CD4-positive, alpha-beta T cell (primary cell): ENCODE measurements at regions not wholly inside any gene's neighbourhood (a gene's known extent, or its start where the extent isn't known, plus 50 kb on each side); places are given as distances from the start of the nearest gene placed in this dataset.
A peak's percentile ranks its signal among the peaks of the same experiment; 100 is the strongest.

ENCODE experiments used
- ATAC-seq: fragments of 200-7000 bp; cut with Tn5 transposase; one replicate; pipeline ENCODE4 v1.10.0; 2022; ENCODE audit warnings: mild to moderate bottlenecking; ENCODE audit not compliant: poor library complexity
- CTCF ChIA-PET: fragments of 350-600 bp; sonication (Branson Sonifier 250); formaldehyde crosslinking; loops from one replicate; lab custom pipeline; 2021; ENCODE audit warnings: antibody characterized with exemption, inconsistent platforms; lab: Charles Lee
- POLR2A ChIA-PET: fragments of 350-600 bp; sonication (Branson Sonifier 250); formaldehyde crosslinking; loops from one replicate; lab custom pipeline; 2021; ENCODE audit warnings: antibody characterized with exemption, inconsistent platforms; lab: Charles Lee
- DNase-seq, 14 experiments: peaks; one replicate each; pipeline ENCODE4 v3.0.0-alpha.2; 2013 to 2020; ENCODE audit warnings: mixed read lengths in 2 of 14
- H3K27ac ChIP-seq, 2 donors: one replicate each; pipeline versions ENCODE4 v1.5.1 to v1.7.0; 2013; ENCODE audit warnings: low read length in 2 of 2, low read depth in 1 of 2, mild to moderate bottlenecking in 1 of 2
- H3K27me3 ChIP-seq, 2 experiments: 1 replicate in 1 of 2; 2 replicates in 1 of 2; pipeline versions ENCODE4 v1.6.1 to v1.7.0; 2013; ENCODE audit warnings: low read length in 2 of 2, control low read depth in 1 of 2, mild to moderate bottlenecking in 1 of 2, moderate library complexity in 1 of 2; ENCODE audit not compliant: insufficient read depth in 2 of 2, control insufficient read depth in 1 of 2
- H3K36me3 ChIP-seq: one replicate; pipeline ENCODE4 v1.6.1; 2013; ENCODE audit warnings: low read length, control low read depth; ENCODE audit not compliant: insufficient read depth
- H3K4me1 ChIP-seq: one replicate; pipeline ENCODE4 v1.6.1; 2013; ENCODE audit warnings: low read length, control low read depth; ENCODE audit not compliant: insufficient read depth
- H3K4me3 ChIP-seq: one replicate; pipeline ENCODE4 v1.5.1; 2013; ENCODE audit warnings: mild to moderate bottlenecking, low read length, moderate library complexity
- H3K9me3 ChIP-seq, 2 experiments: 1 replicate in 1 of 2; 2 replicates in 1 of 2; pipeline versions ENCODE4 v1.6.1 to v1.7.0; 2013; ENCODE audit warnings: low read length in 2 of 2, mild to moderate bottlenecking in 2 of 2, control low read depth in 1 of 2, moderate library complexity in 1 of 2; ENCODE audit not compliant: control insufficient read depth in 1 of 2, insufficient read depth in 1 of 2
- H3K27ac Mint-ChIP-seq: one replicate; pipeline ENCODE4 v1.8.0; 2020; ENCODE audit warnings: mixed read lengths
- H3K27me3 Mint-ChIP-seq: one replicate; pipeline ENCODE4 v1.8.0; 2021; ENCODE audit warnings: mixed read lengths
- H3K36me3 Mint-ChIP-seq: one replicate; pipeline ENCODE4 v1.8.0; 2021; ENCODE audit warnings: low read depth, mixed read lengths
- H3K4me1 Mint-ChIP-seq: one replicate; pipeline ENCODE4 v1.8.0; 2021; ENCODE audit warnings: low read depth, mixed read lengths
- H3K4me3 Mint-ChIP-seq: one replicate; pipeline ENCODE4 v1.8.0; 2020; ENCODE audit warnings: mild to moderate bottlenecking, mixed read lengths
- H3K9me3 Mint-ChIP-seq: one replicate; pipeline ENCODE4 v1.8.0; 2020; ENCODE audit warnings: mixed read lengths
- intact Hi-C, 2 experiments: fragments of 100-400 bp; cut with DNase I in 1 of 2; cut with micrococcal nuclease in 1 of 2; formaldehyde crosslinking; loops; one replicate each; pipeline versions ENCODE4 v1.15.1 to v1.9.0; 2023 to 2025; cut with DNase I, micrococcal nuclease
- TF ChIP-seq, protein P1 (sequence below): fragments of 200-600 bp; IDR thresholded peaks from one replicate; pipeline ENCODE4 v1.8.0; 2022; ENCODE audit warnings: antibody characterized with exemption, mild to moderate bottlenecking

DNA sequence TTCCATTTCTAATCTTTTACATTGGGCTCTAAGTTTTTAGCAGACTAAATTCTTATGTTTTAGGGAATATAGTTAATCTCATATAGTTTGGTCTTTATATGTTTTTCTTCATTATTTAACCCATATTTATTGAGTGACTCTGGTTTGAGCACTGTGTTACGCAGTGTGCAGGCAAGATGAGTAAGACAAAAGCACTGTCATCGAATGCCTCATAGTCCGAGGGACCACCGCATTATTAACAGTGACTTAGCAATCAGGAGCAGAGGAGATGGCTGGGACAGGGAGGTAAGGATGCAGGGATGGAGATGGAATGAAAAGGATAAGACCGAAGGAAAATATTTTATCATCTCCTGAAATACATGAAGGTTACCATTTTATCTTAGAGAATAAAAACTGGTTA is 65.2 kb upstream of the CTSC start:
- ATAC-seq: no peak
- no peak overlapping the region for H3K4me3 Mint-ChIP-seq
- POLR2A ChIA-PET: no interaction called here
- DNase-seq: no peak
- Histone ChIP-seq H3K36me3 (no peaks in the 10 kb centered on the region), H3K27me3 (no peaks in the 10 kb centered on the region), H3K9me3 (no peaks in the 10 kb centered on the region), H3K27ac (no peak overlapping the region), H3K4me3 (no peak overlapping the region), H3K4me1 (no peaks in the 10 kb centered on the region)
- H3K4me1 Mint-ChIP-seq: peaks cover 24% of the 10 kb centered on the region
- no peaks in the 10 kb centered on the region for H3K27me3 Mint-ChIP-seq
- H3K9me3 Mint-ChIP-seq: no peaks in the 10 kb centered on the region
- H3K27ac Mint-ChIP-seq: no peak overlapping the region
- CTCF ChIA-PET: no interaction called here
- H3K36me3 Mint-ChIP-seq: no peaks in the 10 kb centered on the region
- intact Hi-C loops: no loop called here
- TF ChIP-seq, protein P1, sequence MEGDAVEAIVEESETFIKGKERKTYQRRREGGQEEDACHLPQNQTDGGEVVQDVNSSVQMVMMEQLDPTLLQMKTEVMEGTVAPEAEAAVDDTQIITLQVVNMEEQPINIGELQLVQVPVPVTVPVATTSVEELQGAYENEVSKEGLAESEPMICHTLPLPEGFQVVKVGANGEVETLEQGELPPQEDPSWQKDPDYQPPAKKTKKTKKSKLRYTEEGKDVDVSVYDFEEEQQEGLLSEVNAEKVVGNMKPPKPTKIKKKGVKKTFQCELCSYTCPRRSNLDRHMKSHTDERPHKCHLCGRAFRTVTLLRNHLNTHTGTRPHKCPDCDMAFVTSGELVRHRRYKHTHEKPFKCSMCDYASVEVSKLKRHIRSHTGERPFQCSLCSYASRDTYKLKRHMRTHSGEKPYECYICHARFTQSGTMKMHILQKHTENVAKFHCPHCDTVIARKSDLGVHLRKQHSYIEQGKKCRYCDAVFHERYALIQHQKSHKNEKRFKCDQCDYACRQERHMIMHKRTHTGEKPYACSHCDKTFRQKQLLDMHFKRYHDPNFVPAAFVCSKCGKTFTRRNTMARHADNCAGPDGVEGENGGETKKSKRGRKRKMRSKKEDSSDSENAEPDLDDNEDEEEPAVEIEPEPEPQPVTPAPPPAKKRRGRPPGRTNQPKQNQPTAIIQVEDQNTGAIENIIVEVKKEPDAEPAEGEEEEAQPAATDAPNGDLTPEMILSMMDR: no peak

DNA sequence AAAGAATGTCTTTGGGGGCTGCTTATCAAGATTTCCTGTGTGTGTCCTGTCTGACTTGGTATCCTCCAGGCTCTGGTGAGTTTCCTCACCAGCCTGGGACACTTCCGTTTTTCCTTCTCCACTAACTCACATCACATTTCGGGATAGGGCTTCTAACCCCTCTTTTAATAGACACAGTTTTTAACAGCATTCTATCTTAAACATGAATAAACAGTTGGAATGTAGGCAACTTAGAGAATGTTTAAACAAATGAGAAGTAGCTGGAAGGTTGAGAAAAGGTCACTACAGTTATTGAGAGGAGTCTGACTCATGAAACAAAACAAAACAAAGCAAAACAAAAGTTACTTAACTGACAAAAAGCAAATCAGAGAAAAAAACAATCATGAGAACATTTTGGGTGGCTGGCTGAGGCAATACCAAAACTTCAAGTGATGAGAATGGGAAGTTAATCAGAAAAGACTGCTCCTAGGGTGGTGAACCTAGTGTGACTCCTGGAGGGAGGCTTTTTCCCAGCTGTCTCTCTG is 64.7 kb upstream of the CTSC start:
- H3K4me1 ChIP-seq: no peaks in the 10 kb centered on the region
- H3K27ac ChIP-seq: no peak overlapping the region
- ATAC-seq: no peak
- H3K9me3 Mint-ChIP-seq: no peaks in the 10 kb centered on the region
- DNase-seq: peak in 2 of 14 experiments; percentile 8 to 28
- H3K36me3 ChIP-seq: no peaks in the 10 kb centered on the region
- no peaks in the 10 kb centered on the region for H3K27me3 Mint-ChIP-seq
- intact Hi-C loops: no loop called here
- H3K4me3 Mint-ChIP-seq: no peak overlapping the region
- H3K36me3 Mint-ChIP-seq: no peaks in the 10 kb centered on the region
- CTCF ChIA-PET: no interaction called here
- H3K4me1 Mint-ChIP-seq: peaks cover 26% of the 10 kb centered on the region
- TF ChIP-seq, protein P1: no peak
- POLR2A ChIA-PET: no interaction called here
- no peak overlapping the region for H3K4me3 ChIP-seq
- no peak overlapping the region for H3K27ac Mint-ChIP-seq
- no peaks in the 10 kb centered on the region for H3K27me3 ChIP-seq
- H3K9me3 ChIP-seq: no peaks in the 10 kb centered on the region

DNA sequence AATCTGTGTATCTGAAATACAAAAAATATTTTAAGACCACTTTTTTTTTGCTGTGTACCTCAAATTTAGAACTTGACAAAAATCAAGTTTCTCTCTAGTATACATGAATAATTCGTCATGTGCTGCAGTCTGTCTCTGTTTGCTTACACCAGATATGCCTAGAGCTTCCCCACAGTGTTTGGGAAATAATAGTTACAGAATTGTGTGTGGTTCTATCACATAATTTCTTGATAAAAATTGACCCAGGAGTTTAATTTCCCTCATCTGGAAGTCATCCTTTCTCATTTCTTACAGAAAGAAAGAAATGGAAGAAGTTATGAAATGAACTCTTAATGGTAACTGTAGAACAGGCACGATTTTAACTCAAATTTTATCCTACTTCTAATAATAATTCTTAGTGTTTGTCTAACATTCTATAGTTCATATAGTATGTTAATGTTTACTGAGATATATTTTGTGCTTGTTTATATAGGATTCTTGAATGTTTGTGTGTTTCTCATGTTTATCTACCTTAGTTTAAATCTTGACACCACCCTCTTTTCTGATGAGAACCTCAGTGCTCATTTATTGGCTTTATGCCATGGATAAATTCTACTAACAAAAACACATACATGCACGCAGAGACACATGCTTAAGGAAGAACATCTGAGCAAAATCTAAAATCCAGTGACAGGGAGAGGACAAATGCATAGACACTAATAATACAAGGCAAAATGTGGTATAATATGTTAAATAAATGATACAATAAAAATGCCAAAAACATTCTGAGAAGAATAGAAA is 61.4 kb upstream of the CTSC start:
- no peaks in the 10 kb centered on the region for H3K9me3 ChIP-seq
- H3K27me3 ChIP-seq: no peaks in the 10 kb centered on the region
- ATAC-seq: no peak
- Mint-ChIP-seq H3K4me1 (peaks cover 7% of the 10 kb centered on the region), H3K27me3 (no peaks in the 10 kb centered on the region), H3K27ac (no peak overlapping the region), H3K4me3 (no peak overlapping the region), H3K9me3 (no peaks in the 10 kb centered on the region), H3K36me3 (no peaks in the 10 kb centered on the region)
- H3K4me1 ChIP-seq: no peaks in the 10 kb centered on the region
- intact Hi-C loops: no loop called here
- H3K4me3 ChIP-seq: no peak overlapping the region
- ChIA-PET POLR2A (no interaction called here), CTCF (no interaction called here)
- no peak overlapping the region for H3K27ac ChIP-seq
- DNase-seq: no peak
- no peaks in the 10 kb centered on the region for H3K36me3 ChIP-seq
- TF ChIP-seq, protein P1: no peak
